Stimulated activated CD4-positive, alpha-beta T cell treated with anti-CD3 and anti-CD28 coated beads, Interleukin-12 subunit alpha, Interleukin-12 subunit beta, amount 100 ng/mL, for 4 hours (primary cell): ENCODE measurements at regions not wholly inside any gene's neighbourhood (a gene's known extent, or its start where the extent isn't known, plus 50 kb on each side); places are given as distances from the start of the nearest gene placed in this dataset.

ENCODE experiments used
- DNase-seq: peaks from one replicate; pipeline ENCODE4 v3.0.0-alpha.2; 2020

- DNase-seq, result no peak
Measured at GRCh38 chr6:169960521-169960885, 209.1 kb downstream of the ERMARD start.

GRCh38 chr6:169960003-169960344, 208.6 kb downstream of the ERMARD start:
- DNase-seq, result no peak

GRCh38 chr6:169959136-169960002, 207.9 kb downstream of the ERMARD start:
- peak; percentile 7 for DNase-seq

- DNase-seq, result no peak
Measured at GRCh38 chr6:169958510-169958909, 207.1 kb downstream of the ERMARD start.

GRCh38 chr6:169957351-169957963, 206.0 kb downstream of the ERMARD start:
- DNase-seq, result no peak

GRCh38 chr6:169956580-169956979, 205.2 kb downstream of the ERMARD start:
- DNase-seq, result no peak

GRCh38 chr6:169955731-169956437, 204.5 kb downstream of the ERMARD start:
- no peak for DNase-seq

GRCh38 chr6:169954977-169955376, 203.6 kb downstream of the ERMARD start:
- DNase-seq, result no peak

- no peak for DNase-seq
Measured at GRCh38 chr6:169953686-169954085, 202.3 kb downstream of the ERMARD start.

- no peak for DNase-seq
Measured at GRCh38 chr6:169950558-169950957, 199.1 kb downstream of the ERMARD start.

- no peak for DNase-seq
Measured at GRCh38 chr6:169949511-169950097, 198.2 kb downstream of the ERMARD start.

GRCh38 chr6:169946971-169947370, 195.5 kb downstream of the ERMARD start:
- no peak for DNase-seq

- no peak for DNase-seq
Measured at GRCh38 chr6:169945117-169945516, 193.7 kb downstream of the ERMARD start.

GRCh38 chr6:169944415-169944814, 193.0 kb downstream of the ERMARD start:
- no peak for DNase-seq

- no peak for DNase-seq
Measured at GRCh38 chr6:169944061-169944337, 192.6 kb downstream of the ERMARD start.

- no peak for DNase-seq
Measured at GRCh38 chr6:169943241-169944060, 192.0 kb downstream of the ERMARD start.

GRCh38 chr6:169942173-169942572, 190.8 kb downstream of the ERMARD start:
- no peak for DNase-seq

- no peak for DNase-seq
Measured at GRCh38 chr6:169940481-169941271, 189.3 kb downstream of the ERMARD start.

GRCh38 chr6:169939554-169940164, 188.2 kb downstream of the ERMARD start:
- DNase-seq, result no peak

GRCh38 chr6:169938731-169939130, 187.3 kb downstream of the ERMARD start:
- no peak for DNase-seq

GRCh38 chr6:169938262-169938701, 186.9 kb downstream of the ERMARD start:
- no peak for DNase-seq
